Right kidney (tissue), 1 donor: ENCODE measurements at regions not wholly inside any gene's neighbourhood (a gene's known extent, or its start where the extent isn't known, plus 50 kb on each side); places are given as distances from the start of the nearest gene placed in this dataset.
A peak's percentile ranks its signal among the peaks of the same experiment; 100 is the strongest.
"Not testable (repeated sequence)": the region's sequence is repeated elsewhere in the genome, so short reads cannot be mapped to it uniquely, and the experiment has no call there.

Experiments
- DNase-seq: peaks from one replicate; pipeline ENCODE4 v3.0.0-alpha.2; 2016

DNA sequence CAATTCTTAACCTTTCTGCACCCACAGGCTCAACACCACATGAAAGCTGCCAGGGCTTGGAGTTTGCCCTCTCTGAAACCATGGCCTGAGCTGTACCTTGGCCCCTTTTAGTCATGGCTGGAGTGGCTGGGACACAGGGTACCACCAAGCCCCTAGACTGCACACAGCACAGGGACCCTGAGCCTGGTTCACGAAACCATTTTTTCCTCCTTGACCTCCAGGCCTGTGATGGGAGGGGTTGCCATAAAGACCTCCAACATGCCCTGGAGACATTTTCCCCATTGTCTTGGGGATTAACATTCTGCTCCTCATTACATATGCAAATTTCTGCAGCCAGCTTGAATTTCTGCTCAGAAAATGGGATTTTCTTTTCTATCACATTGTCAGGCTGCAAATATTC lies 113.4 kb downstream of the XPNPEP1 start:
- DNase-seq: not testable (repeated sequence)

DNA sequence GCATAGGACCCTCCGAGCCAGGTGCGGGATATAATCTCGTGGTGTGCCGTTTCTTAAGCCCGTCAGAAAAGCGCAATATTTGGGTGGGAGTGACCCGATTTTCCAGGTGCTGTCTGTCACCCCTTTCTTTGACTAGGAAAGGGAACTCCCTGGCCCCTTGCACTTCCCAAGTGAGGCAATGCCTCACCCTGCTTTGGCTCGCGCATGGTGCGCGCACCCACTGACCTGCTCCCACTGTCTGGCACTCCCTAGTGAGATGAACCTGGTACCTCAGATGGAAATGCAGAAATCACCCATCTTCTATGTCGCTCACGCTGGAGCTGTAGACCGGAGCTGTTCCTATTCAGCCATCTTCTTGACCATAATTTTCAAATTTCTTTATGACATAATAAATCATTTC lies 122.1 kb downstream of the XPNPEP1 start:
- DNase-seq: not testable (repeated sequence)

DNA sequence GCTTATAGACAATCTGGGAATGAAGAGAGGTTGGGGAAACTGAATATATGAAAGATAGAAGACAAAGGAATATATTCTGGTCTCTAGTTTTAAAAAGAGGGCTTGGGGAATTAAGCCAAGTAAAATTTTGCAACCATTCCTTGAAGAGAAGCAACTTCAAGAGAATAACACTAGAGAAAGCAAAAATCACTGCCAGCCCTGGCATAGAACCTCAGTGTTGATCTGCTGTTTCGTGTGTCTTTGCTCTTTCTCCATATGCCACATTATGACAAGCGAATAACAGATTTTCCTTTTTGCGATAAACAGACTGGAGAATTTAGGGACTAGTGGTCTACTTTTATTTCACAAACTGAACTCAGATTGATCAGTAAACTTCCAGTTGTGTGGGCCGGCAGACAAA lies 132.7 kb downstream of the XPNPEP1 start:
- no peak for DNase-seq

DNA sequence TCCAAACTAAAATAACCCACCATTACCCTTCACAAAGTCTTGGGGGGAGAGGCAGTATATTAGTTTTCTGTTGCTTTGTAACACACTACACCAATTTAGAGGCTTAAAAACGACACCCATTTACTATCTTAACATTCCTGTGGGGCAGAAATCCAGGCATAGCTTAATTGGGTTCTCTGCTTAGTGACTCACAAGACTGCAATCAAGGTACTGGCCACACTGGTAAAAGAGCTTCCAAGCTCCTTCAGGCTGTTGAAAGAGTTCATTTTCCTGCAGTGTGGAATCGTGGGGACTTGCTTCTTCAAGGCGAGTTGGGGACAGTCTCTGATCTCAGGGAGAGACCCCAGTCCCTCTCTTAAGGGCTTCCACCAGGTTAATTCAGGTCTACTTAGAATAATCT lies 139.1 kb downstream of the XPNPEP1 start:
- no peak for DNase-seq

DNA sequence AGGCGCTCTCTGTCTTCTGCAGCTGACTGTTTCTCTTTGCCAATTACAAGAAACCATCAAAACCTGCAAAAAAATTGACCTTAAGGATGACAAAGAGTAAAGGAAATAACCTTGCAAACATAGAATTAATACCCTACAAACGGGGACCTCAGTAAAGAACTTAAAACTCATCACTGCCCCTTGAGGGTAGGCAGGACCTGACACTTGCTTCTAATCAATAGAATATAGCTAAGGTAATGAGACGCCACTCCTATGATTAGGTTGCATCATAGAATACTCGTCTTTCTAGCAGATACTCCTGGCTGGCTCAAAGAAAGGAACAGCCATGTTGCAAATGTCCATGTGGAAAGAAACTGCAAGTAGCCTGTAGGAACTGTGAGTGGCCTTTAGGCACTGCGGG lies 140.0 kb downstream of the XPNPEP1 start:
- no peak for DNase-seq

DNA sequence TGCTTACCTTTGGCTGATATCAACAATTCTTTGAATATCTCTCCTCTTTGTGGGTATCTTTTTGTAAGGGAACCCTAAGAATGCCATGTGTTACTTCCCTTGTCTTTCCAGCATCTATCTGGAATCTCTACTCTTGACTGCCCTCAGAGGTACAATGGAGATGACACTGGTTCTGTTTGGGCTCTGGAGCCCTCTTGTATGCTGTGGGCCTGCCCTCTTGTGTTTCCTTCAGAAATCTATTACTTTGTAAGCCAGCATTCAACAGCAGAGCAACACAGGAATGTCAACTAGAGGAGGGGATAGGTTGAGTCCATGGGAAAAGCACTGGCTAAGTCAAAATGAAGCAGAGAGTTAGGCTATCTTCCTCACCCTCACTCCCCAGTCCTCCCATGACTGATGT lies 142.3 kb downstream of the XPNPEP1 start:
- DNase-seq: no peak

DNA sequence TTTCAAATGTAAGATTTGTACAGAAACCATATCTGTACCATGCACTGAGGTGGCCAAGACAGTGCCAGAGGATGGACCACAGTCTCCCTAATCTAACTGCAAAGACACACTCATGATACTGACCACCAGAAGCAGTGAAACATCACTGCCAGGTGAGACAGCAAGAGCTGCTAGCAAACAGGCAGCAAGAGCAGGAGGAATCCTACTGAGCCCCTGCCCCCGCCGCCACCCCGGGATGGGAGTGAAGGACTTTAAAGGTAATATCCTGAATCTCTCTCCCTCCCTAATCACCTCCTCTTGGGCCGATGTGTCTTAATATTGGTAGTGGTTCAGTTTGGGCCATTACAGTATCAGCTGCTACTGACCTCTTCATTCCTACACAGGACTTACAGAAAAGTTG lies 144.3 kb downstream of the XPNPEP1 start:
- DNase-seq: no peak

DNA sequence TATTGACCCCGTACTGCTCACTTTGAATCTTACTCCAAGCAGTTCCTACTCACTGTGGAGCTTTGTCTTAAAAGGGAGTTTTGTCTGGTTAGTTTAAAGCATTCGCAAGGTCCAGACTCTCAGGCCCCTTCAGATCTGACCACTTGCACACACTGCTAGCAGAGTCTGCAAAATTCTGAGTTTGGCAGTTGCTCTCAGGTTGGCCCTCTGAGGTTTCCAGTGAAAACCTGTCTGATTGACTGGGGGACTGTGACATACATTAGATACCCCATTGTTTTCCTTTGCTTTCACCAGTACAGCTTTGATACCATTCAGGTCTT lies 149.2 kb downstream of the XPNPEP1 start:
- DNase-seq: no peak

DNA sequence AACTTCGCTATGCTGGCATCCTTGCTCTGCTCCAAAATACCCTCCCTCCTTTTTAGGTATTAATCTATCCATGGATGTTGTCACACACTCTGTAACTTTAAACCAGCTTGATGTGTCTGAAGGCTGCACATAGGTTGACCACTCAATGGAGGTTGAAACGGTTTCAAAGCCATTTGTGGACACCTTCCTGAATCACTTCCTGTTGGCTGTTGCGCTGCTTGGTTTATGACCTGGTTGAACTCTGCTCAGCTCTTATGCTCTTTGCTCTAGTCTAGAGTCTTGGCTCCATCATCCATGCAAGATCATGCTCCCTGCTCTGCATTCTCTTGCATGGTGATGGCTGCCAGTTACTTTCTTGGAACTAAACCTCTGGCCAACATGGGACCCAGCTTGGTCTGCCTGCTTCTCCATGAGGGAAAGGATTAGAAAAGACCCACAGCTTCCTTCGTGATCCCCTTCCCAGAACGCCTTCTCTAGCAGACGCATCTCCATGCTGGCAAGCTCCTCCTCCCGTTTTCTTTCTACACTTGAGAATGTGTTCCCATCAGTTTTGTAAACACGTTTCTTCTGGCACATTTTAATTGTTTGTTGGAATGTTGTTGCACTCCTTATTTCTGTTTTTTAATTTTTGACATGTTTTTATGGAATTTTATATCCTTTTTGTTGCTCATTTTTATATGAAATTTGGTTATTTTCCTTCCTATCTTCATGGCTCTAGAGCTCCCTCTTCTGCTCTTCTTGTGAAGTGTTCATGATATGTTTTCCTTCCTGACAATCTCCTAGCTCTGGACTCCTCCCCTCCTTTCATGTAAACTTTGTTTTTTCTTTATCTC lies 149.8 kb downstream of the XPNPEP1 start:
- DNase-seq: peak; percentile 10

DNA sequence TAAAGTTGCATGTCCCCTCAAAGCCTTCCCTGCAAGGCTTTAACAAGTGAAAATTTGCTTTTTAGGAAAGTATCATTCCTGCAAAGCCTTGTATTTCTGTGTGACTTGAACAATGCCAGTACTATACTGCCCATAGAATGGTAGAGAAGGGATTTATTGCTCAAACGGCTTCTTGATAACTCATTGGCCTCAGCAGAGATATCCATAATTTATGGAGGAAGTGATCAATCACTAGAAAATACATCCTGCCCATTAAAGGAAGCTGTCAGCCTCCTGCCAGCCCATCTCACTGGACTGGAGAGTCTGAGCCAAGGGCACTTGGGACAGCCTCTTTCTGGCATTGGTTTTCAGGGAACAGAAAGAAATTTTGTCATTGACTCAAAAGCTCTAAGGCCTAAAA lies 152.6 kb downstream of the XPNPEP1 start:
- no peak for DNase-seq

DNA sequence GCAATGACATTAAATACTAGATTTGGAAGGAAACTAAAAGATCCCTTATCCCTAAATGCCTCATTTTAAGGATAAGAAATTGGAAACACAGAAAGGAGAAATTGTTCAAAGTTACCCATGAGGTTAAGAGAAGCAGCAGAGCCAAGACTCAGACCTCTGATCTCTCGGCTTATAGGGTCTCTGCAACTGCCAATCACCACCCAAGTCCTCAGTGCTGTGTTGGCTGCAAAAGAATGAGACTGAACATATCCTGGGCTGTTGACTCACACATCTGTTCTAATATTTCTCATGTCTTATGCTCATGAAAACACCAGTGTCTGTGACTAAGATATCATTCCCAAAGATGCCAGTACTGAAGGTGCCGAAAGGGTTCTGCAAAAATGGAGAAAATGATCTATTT lies 153.3 kb downstream of the XPNPEP1 start:
- DNase-seq: no peak

DNA sequence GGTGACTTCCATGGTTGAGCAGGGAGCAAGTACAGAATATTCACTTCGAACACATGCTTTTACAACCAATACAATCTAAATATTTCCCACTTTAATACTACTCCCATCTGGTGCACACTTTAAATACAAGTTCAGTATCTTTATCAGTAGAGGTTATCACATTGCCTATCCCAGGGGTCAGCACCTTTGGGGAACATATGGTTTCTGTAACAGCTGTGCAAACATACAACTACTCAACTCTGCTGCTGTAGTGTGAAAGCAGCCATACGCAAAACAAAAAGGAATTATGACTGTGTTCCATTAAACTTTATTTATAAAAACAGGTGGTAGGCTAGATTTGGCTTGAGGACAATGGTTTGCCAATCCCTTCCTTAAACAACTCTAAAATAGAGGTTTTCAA lies 157.5 kb downstream of the XPNPEP1 start:
- no peak for DNase-seq

DNA sequence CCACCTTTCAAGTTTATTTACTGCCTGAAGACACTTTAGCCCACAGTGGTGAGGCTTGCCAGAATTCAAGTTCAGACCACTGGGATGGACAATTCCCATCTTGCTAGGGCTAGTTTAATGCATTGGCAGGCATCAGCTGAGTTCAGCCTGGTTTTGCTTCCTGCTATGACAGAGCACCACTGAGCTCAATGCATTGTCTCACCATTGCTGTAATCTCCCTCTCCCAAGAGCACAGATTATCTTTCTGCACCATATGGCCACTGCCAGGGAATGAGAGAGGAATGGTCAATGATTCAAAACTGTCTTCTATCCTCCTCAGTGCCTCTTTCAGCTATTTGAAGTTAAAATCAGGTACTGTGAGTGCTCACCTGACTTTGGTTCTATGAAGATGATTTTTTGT lies 160.8 kb downstream of the XPNPEP1 start:
- no peak for DNase-seq

DNA sequence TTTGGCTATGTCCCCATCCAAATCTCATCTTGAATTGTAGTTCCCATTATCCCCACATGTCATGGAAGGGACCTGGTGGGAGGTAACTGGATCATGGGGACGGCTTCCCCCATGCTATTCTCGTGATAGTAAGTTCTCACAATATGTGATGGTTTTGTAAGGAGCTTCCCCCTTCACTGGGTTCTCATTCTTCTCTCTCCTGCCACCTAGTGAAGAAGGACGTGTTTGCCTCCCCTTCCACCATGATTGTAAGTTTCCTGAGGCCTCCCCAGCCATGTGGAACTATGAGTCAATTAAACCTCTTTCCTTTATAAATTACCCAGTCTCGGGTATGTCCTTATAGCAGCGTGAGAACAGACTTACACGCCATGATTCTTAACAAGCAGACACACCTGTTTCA lies 165.6 kb downstream of the XPNPEP1 start:
- not testable (repeated sequence) for DNase-seq

DNA sequence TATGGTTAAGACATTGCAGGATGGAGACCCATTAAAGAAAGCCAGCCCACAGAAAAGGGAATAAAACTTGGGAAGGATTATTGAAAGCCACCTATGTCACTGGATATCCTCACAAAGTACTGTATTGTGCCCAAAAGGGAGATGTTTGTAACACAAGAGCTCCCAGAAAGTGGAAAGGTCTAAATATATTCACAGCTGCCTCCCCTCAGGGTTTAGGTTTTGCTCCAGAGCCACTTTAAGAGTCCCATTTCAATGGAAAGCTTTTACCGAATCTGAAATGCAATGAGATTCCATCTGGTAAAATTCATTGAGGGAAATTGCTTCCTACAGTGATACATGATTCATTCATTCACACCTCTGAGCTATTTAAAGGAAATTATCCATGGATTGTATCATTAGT lies 176.4 kb downstream of the XPNPEP1 start:
- DNase-seq: no peak

DNA sequence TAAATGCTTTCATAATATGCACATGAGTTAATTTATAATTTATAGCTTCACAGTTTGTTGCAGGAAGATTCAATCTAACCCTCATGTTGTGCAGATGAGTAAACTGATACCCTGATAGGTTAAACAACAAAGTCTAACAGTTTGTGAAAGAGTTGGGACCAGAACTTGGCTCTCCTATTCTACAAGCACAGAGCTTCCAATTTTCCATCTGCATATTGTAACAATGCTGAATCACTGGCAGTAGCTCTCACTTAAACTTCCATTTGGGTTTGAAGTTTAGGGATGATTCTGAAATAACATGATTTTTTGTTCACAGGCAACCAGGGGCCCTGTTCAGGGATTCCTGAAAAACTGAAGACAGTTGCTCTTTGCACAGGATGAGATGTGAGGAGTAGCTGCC lies 179.3 kb downstream of the XPNPEP1 start:
- DNase-seq: no peak

DNA sequence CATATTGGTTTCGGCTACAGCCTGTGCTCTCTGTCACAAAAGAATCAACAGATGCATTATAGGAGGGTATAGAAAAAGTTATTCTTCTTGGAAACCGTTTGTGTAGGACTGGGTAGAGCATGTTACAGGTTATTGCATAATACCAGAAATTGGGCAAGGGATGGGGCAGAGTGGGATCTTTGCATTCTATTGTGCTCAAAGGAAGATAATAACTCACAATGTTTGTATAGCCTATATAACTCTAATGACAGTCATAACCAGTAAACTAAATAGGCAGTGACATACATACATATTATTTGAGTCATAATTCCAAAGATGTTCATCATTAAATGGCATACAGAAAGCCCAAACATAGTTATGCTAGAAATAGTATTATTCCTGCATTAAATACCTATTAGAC lies 179.7 kb downstream of the XPNPEP1 start:
- no peak for DNase-seq

DNA sequence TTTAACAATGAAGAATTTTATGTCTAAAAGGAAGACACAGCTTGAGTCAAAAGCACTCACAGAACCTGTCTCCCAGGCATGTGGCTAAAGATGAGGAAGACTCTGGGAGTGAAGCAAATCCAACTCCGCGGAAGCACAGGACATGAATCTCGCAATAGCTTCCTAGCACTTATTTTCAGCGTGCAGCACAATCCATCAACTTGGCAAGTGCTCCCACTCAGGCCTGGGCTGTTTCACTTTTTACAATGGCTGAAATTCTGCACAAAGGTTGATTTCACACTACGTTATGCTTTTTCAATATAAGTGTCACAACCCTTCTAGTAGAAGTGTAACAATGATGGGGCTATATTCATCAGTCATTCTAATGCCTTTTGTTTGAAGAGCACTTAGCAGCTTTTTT lies 180.2 kb downstream of the XPNPEP1 start:
- no peak for DNase-seq

DNA sequence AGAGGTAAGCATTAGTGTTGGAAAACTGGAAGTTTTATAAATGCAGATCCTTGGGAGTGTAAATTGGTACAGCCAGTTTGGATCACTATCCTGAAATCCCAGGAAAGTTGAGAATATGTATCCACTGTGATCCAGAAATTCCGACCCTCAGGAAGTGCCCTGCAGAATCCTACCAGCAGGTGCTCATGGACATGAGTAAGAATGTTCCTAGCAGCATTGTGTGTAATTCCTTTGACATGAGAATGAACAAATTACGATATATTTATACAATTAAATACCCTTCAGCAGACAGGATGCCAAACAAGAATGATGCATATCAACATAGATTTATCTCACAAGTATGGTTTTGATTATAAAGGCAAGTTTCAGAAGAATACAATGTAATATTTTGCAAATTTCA lies 181.6 kb downstream of the XPNPEP1 start:
- DNase-seq: no peak

DNA sequence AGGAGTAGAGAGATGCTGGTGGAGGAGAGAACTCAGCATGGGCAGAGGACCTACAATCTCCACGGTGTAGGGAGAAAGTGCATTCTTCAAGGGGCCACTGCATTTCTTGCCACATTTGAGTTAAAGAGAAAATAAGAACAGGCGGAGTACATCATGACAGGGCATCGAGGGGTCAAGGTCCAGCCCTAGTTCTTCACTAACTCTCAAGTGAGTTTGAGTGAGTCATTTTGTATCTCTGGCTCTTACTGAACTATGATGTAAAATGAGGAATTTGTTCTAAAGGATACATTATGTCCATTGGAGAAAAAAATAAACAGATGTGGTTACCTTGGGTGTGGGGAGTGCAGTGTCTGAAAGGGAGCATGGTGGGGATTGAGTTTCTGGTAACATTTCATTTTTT lies 182.9 kb downstream of the XPNPEP1 start:
- DNase-seq: no peak

DNA sequence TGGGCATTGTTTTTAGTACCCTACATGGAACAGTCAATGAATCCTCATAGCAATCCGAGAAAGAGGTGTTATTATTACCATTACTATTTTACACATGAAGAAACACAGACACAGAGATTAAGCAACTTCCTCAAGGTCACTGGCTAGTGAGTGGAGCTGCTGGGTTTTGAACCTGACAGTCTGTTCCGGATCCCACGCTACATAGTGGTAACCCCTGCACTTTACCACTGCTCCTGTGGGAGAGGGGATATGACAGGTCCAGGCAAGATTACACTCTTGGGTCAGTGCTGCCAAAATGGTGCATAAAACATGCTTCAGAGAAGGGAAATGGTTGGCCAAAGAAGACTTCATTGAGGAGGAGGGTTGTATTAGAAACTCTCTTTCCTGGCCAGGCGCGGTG lies 185.7 kb downstream of the XPNPEP1 start:
- DNase-seq: no peak

DNA sequence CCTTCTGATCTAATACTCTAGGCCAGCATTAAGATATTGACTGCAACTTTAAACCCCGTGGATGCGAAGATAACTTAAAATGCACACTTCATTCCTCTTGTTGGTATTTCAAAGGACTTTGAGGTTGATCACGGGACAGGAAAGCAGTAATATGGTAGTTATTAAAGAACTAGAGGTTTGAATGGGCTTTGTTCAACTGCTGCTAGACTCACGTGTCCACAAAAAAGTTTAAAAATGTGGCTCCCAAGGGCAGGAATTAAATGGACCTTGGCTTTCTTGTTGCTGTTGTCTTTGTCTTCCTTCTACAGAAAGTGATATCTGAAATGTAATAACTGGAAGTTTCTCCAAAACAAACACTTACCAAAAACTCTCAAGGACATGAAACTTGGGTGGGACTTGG lies 186.3 kb downstream of the XPNPEP1 start:
- DNase-seq: no peak

DNA sequence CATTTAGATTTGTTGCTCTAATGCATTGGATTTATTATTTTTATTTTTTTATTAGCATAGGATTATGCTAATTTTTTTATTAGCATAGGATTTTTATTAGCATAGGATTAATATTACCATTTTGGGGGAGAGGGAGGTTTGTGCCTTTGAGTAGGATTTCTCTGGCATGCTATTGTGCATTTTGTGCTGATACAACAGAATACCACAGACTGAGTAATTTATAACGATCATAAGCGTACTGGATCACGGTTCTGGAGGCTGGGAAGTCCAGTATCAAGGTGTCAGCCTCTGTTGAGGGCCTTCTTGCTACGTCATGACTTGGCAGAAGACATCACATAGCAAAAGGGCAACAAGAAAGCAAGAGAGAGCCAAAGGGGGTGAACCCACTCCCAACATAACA lies 187.5 kb downstream of the XPNPEP1 start:
- no peak for DNase-seq

DNA sequence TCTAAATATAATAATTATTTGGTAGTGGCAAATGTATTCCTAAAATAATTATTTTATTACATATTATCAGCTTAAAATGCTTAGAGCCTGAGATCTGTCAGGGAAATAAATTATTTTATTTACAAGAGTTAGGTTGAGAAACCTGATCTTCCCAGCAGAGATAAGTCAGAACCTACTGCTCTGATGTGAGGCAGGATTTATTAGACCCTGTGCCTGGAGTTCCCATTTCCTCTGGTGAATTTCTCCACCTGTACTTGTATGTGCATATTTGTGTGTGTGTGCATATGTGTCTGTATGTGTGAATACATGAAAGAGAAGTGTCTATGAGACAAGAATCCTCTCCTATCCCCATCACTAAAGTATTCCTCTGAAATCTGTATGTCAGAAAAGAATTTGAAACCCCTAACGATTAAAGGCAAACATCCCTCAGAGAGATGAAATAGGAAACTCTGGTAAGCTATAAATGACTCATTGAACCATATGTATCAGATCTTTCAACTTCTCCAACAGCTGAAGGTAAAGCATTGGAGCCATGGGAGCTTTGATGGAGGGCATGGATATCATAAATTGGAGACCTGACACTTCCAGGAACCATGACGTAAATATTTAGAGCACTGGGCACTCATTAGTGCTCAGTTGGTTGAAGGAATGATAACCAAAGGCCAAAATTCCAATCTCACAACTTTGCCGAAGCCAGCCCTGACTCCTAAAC lies 190.9 kb downstream of the XPNPEP1 start:
- no peak for DNase-seq
